ENCODE measurements at regions not wholly inside any gene's neighbourhood (a gene's known extent, or its start where the extent isn't known, plus 50 kb on each side); places are given as distances from the start of the nearest gene placed in this dataset.

- no peak for TF ChIP-seq POLR2A (IDR thresholded peaks at IDR 0.05; ENCODE audit: extremely low read depth, insufficient read length)
- TF ChIP-seq MAX (IDR thresholded peaks at IDR 0.05; ENCODE audit: low read depth, low read length), result no peak
- TF ChIP-seq MYC (IDR thresholded peaks at IDR 0.05; ENCODE audit: low read depth, low read length), result no peak
- no peak for TF ChIP-seq CTCF (IDR thresholded peaks at IDR 0.05; ENCODE audit: low read depth, low read length)
- no peak for DNase-seq (ENCODE audit: low read depth)
Measured at GRCh38 chr3:115228266-115228665, 81.2 kb upstream of the ZBTB20 start.

GRCh38 chr3:115232167-115232566, 85.1 kb upstream of the ZBTB20 start:
- no peak overlapping the region for H3K4me3 ChIP-seq (ENCODE audit: low read depth, low read length)
- DNase-seq (ENCODE audit: low read depth), result no peak
- TF ChIP-seq MAX (IDR thresholded peaks at IDR 0.05; ENCODE audit: low read depth, low read length), result no peak
- no peak for TF ChIP-seq MYC (IDR thresholded peaks at IDR 0.05; ENCODE audit: low read depth, low read length)
- no peak for TF ChIP-seq CTCF (IDR thresholded peaks at IDR 0.05; ENCODE audit: low read depth, low read length)
- TF ChIP-seq POLR2A (IDR thresholded peaks at IDR 0.05; ENCODE audit: extremely low read depth, insufficient read length), result no peak

More at GRCh38 chr3:115228266-115228665, 81.2 kb upstream of the ZBTB20 start:
- no peak overlapping the region for H3K4me3 ChIP-seq (ENCODE audit: low read depth, low read length)

- DNase-seq (ENCODE audit: low read depth), result no peak
- TF ChIP-seq MYC (IDR thresholded peaks at IDR 0.05; ENCODE audit: low read depth, low read length), result no peak
- no peak for TF ChIP-seq MAX (IDR thresholded peaks at IDR 0.05; ENCODE audit: low read depth, low read length)
- TF ChIP-seq POLR2A (IDR thresholded peaks at IDR 0.05; ENCODE audit: extremely low read depth, insufficient read length), result no peak
- TF ChIP-seq CTCF (IDR thresholded peaks at IDR 0.05; ENCODE audit: low read depth, low read length), result no peak
- no peak overlapping the region for H3K4me3 ChIP-seq (ENCODE audit: low read depth, low read length)
Measured at GRCh38 chr3:115233021-115233420, 85.9 kb upstream of the ZBTB20 start.

GRCh38 chr3:115236496-115236895, 89.4 kb upstream of the ZBTB20 start:
- no peak overlapping the region for H3K4me3 ChIP-seq (ENCODE audit: low read depth, low read length)
- DNase-seq (ENCODE audit: low read depth), result no peak
- TF ChIP-seq MYC (IDR thresholded peaks at IDR 0.05; ENCODE audit: low read depth, low read length) (no peak), MAX (IDR thresholded peaks at IDR 0.05; ENCODE audit: low read depth, low read length) (no peak), POLR2A (IDR thresholded peaks at IDR 0.05; ENCODE audit: extremely low read depth, insufficient read length) (no peak), CTCF (IDR thresholded peaks at IDR 0.05; ENCODE audit: low read depth, low read length) (no peak)

DNA sequence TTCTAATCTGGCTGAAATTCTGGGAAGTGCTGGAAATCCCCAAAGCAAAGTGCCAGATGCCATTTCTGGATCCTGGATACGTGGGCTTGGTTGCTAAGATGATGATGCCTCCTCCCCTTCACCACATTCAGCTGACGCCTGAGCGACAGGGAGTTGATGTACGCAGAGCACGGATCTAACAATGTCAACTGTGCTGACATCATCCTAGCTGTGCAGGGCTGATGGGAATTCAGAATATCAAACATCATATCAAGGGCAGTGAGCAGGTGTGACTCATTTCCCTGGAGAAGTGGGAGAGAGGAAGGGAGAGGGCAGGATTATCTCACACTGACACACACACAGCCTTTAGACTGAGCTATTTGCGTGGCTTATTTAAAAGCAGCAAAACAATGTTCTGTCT, 92.6 kb upstream of the ZBTB20 start:
- no peak overlapping the region for H3K4me3 ChIP-seq (ENCODE audit: low read depth, low read length)
- no peak for TF ChIP-seq MAX (IDR thresholded peaks at IDR 0.05; ENCODE audit: low read depth, low read length)
- no peak for TF ChIP-seq POLR2A (IDR thresholded peaks at IDR 0.05; ENCODE audit: extremely low read depth, insufficient read length)
- no peak for DNase-seq (ENCODE audit: low read depth)

- no peak for TF ChIP-seq MAX (IDR thresholded peaks at IDR 0.05; ENCODE audit: low read depth, low read length)
- TF ChIP-seq CTCF (IDR thresholded peaks at IDR 0.05; ENCODE audit: low read depth, low read length), result no peak
- no peak for TF ChIP-seq MYC (IDR thresholded peaks at IDR 0.05; ENCODE audit: low read depth, low read length)
- no peak for TF ChIP-seq POLR2A (IDR thresholded peaks at IDR 0.05; ENCODE audit: extremely low read depth, insufficient read length)
- DNase-seq (ENCODE audit: low read depth), result no peak
Measured at GRCh38 chr3:115244350-115244749, 97.3 kb upstream of the ZBTB20 start.

More at GRCh38 chr3:115244350-115244749, 97.3 kb upstream of the ZBTB20 start:
- no peak overlapping the region for H3K4me3 ChIP-seq (ENCODE audit: low read depth, low read length)
